SK-N-SH (cell line): ENCODE measurements at regions not wholly inside any gene's neighbourhood (a gene's known extent, or its start where the extent isn't known, plus 50 kb on each side); places are given as distances from the start of the nearest gene placed in this dataset.

ENCODE experiments used
- CTCF ChIA-PET: fragments of 300-600, 350-600 bp; formaldehyde crosslinking; extraction: SDS; loops from one replicate; lab custom pipeline; 2021; lab: Yijun Ruan, JAX
- POLR2A ChIA-PET: fragments of 350-600 bp; sonication (Branson Sonifier 250); formaldehyde crosslinking; extraction: SDS; loops from one replicate; lab custom pipeline; 2020; ENCODE audit warnings: antibody characterized with exemption, inconsistent platforms; lab: Yijun Ruan, JAX
- DNase-seq: peaks from one replicate; pipeline ENCODE4 v3.0.0; 2012
- H2AFZ ChIP-seq: fragments of 200-600 bp; sonication (generic); 2 replicates; pipeline ENCODE4 v1.8.1; 2016; ENCODE audit warnings: antibody characterized with exemption, mild to moderate bottlenecking, low read depth
- H3F3A ChIP-seq: fragments of 200-600 bp; sonication (generic); replicated peaks from 2 replicates; pipeline ENCODE3; 2016; ENCODE audit warnings: antibody characterized with exemption, mild to moderate bottlenecking; ENCODE audit not compliant: insufficient read depth
- H3K27ac ChIP-seq, 2 experiments: fragments of 200-500 bp in 1 of 2; fragments of 200-600 bp in 1 of 2; sonication (Bioruptor generic) in 1 of 2; sonication (generic), shearing (Covaris generic) in 1 of 2; 2 replicates each; pipeline versions ENCODE4 v1.5.1 to v1.6.1; 2014 to 2016; ENCODE audit warnings: low read depth in 2 of 2, inconsistent platforms in 1 of 2, low read length in 1 of 2, mild to moderate bottlenecking in 1 of 2, mixed read lengths in 1 of 2
- H3K27me3 ChIP-seq: fragments of 200-600 bp; sonication (generic), shearing (Covaris generic); 2 replicates; pipeline ENCODE4 v1.6.1; 2016; ENCODE audit warnings: mixed run types; ENCODE audit not compliant: insufficient read depth
- H3K36me3 ChIP-seq, 2 experiments: fragments of 200-500 bp in 1 of 2; fragments of 200-600 bp in 1 of 2; sonication (Bioruptor generic) in 1 of 2; sonication (generic) in 1 of 2; replicated peaks in 1 of 2; 2 replicates each; pipeline versions ENCODE3 to v1.5.1; 2014 to 2016; ENCODE audit warnings: low read length in 1 of 2, mild to moderate bottlenecking in 1 of 2; ENCODE audit not compliant: insufficient read depth in 2 of 2, control insufficient read depth in 1 of 2
- H3K4me1 ChIP-seq, 2 experiments: fragments of 200-500 bp in 1 of 2; fragments of 200-600 bp in 1 of 2; sonication (Bioruptor generic) in 1 of 2; sonication (generic), shearing (Covaris generic) in 1 of 2; 2 replicates each; pipeline versions ENCODE4 v1.5.1 to v1.6.1; 2014 to 2016; ENCODE audit warnings: low read depth in 1 of 2, low read length in 1 of 2, mixed run types in 1 of 2; ENCODE audit not compliant: insufficient read depth in 2 of 2, control insufficient read depth in 1 of 2
- H3K4me2 ChIP-seq: fragments of 200-600 bp; sonication (generic), shearing (Covaris generic); 2 replicates; pipeline ENCODE4 v1.6.1; 2017; ENCODE audit warnings: mixed run types
- H3K4me3 ChIP-seq, 2 experiments: fragments of 200-500 bp in 1 of 2; fragments of 200-600 bp in 1 of 2; sonication (Bioruptor generic) in 1 of 2; sonication (generic), shearing (Covaris generic) in 1 of 2; 2 replicates each; pipeline versions ENCODE4 v1.5.1 to v1.8.1; 2014 to 2016; ENCODE audit warnings: low read depth in 2 of 2, inconsistent platforms in 1 of 2, low read length in 1 of 2, mild to moderate bottlenecking in 1 of 2, mixed read lengths in 1 of 2, moderate library complexity in 1 of 2
- H3K79me2 ChIP-seq: fragments of 200-600 bp; sonication (generic); 2 replicates; pipeline ENCODE4 v1.8.1; 2017; ENCODE audit warnings: mild to moderate bottlenecking; ENCODE audit not compliant: insufficient read depth
- H3K9ac ChIP-seq: fragments of 200-600 bp; sonication (generic); 2 replicates; pipeline ENCODE4 v1.6.1; 2017; ENCODE audit warnings: mixed run types
- H3K9me2 ChIP-seq: fragments of 200-600 bp; sonication (generic); 2 replicates; pipeline ENCODE4 v1.6.1; 2017; ENCODE audit warnings: mixed run types
- H3K9me3 ChIP-seq: fragments of 200-600 bp; sonication (generic); 2 replicates; pipeline ENCODE4 v1.6.1; 2017; ENCODE audit warnings: mixed run types, mild to moderate bottlenecking, moderate library complexity
- H4K20me1 ChIP-seq: fragments of 200-600 bp; sonication (generic); 2 replicates; pipeline ENCODE4 v1.6.1; 2017; ENCODE audit warnings: mild to moderate bottlenecking, mixed run types; ENCODE audit not compliant: insufficient read depth
- CHD2 ChIP-seq: fragments of 150-350 bp; IDR thresholded peaks from 2 replicates; pipeline ENCODE4 v1.6.1; 2018; ENCODE audit warnings: low read length; ENCODE audit not compliant: partially characterized antibody
- ELF1 ChIP-seq: IDR thresholded peaks from 2 replicates; pipeline ENCODE4 v1.4.0; 2012
- EP300 ChIP-seq, 2 experiments: IDR thresholded peaks; 2 replicates each; pipeline versions ENCODE4 v1.4.0 to v1.6.1; 2012; ENCODE audit warnings: borderline replicate concordance in 1 of 2, low read depth in 1 of 2, low read length in 1 of 2
- EZH2phosphoT487 ChIP-seq: fragments of 200-600 bp; sonication (generic); IDR thresholded peaks from 2 replicates; pipeline ENCODE4 v1.6.1; 2017; ENCODE audit warnings: low read depth, mixed run types, mild to moderate bottlenecking, antibody characterized with exemption, moderate library complexity, borderline replicate concordance
- FOSL2 ChIP-seq: IDR thresholded peaks from 2 replicates; pipeline ENCODE4 v1.4.0; 2012; ENCODE audit warnings: low read depth, mild to moderate bottlenecking, moderate library complexity, borderline replicate concordance
- FOXJ3 ChIP-seq: sonication (generic); formaldehyde crosslinking; IDR thresholded peaks from 2 replicates; pipeline ENCODE4 v1.5.1; 2020; ENCODE audit warnings: mild to moderate bottlenecking, missing genetic modification reagents
- MEF2A ChIP-seq: IDR thresholded peaks from 2 replicates; pipeline ENCODE4 v1.4.0; 2012; ENCODE audit warnings: low read depth, borderline replicate concordance
- NFIC ChIP-seq: IDR thresholded peaks from 2 replicates; pipeline ENCODE4 v1.4.0; 2012; ENCODE audit warnings: borderline replicate concordance
- NRF1 ChIP-seq: IDR thresholded peaks from 2 replicates; pipeline ENCODE4 v1.6.1; 2012; ENCODE audit warnings: low read depth, mild to moderate bottlenecking, low read length
- RAD21 ChIP-seq: IDR thresholded peaks from 2 replicates; pipeline ENCODE4 v1.6.1; 2012; ENCODE audit warnings: mild to moderate bottlenecking, low read length
- SIN3A ChIP-seq: IDR thresholded peaks from 2 replicates; pipeline ENCODE4 v1.6.1; 2012; ENCODE audit warnings: low read depth, mild to moderate bottlenecking, low read length, moderate library complexity, borderline replicate concordance
- YY1 ChIP-seq: IDR thresholded peaks from 2 replicates; pipeline ENCODE4 v1.4.0; 2012; ENCODE audit warnings: low read depth, mild to moderate bottlenecking
- WGBS: methylation state at CpG from one replicate; pipeline ENCODE4 v1.1.6; 2017; ENCODE audit warnings: low lambda C conversion rate; 5-methylcytosine and 5-hydroxymethylcytosine counted together
- TF ChIP-seq, protein P1 (sequence below): fragments of 150-350 bp; IDR thresholded peaks from 2 replicates; pipeline ENCODE4 v1.6.1; 2017; ENCODE audit warnings: antibody characterized with exemption, low read length, low read depth, borderline replicate concordance
- TF ChIP-seq, protein P2 (sequence below): IDR thresholded peaks from 2 replicates; pipeline ENCODE4; 2012
- TF ChIP-seq, protein P3 (sequence below): IDR thresholded peaks from 2 replicates; pipeline ENCODE4 v1.4.0; 2012; ENCODE audit warnings: low read depth, borderline replicate concordance
- TF ChIP-seq, protein P4 (sequence below): fragments of 150-350 bp; IDR thresholded peaks from 2 replicates; pipeline ENCODE4 v1.6.1; 2016; ENCODE audit warnings: mild to moderate bottlenecking, low read depth, low read length
- TF ChIP-seq, protein P5 (sequence below): IDR thresholded peaks from 2 replicates; pipeline ENCODE4 v1.6.1; 2012; ENCODE audit warnings: mild to moderate bottlenecking, low read depth, low read length, moderate library complexity

DNA sequence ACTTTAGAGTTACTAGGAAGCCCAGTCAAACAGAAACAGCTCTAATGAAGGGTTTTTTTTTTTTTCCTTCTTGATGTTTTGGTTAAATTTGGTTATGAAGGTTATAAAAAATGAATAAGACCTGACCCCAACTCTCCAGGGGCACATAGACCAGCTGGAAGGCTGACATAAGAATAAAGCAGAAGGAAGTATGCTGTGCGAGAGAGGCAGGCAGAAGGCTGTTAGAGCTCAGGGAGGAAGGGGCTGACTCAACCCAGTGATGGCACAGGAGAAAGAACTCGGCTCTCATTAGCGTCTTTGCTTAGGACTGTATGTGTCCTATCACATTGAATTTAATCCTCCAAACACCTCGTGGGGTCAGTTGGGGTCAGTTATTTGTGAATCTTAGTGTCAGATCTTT lies 474.6 kb downstream of the PMP22 start (continued):
- no peak for TF ChIP-seq SIN3A
- TF ChIP-seq MEF2A, result no peak
- no peak for TF ChIP-seq NFIC
- no peak for TF ChIP-seq ELF1
- TF ChIP-seq EZH2phosphoT487, result no peak
- no peak for TF ChIP-seq YY1
- TF ChIP-seq, protein P1, sequence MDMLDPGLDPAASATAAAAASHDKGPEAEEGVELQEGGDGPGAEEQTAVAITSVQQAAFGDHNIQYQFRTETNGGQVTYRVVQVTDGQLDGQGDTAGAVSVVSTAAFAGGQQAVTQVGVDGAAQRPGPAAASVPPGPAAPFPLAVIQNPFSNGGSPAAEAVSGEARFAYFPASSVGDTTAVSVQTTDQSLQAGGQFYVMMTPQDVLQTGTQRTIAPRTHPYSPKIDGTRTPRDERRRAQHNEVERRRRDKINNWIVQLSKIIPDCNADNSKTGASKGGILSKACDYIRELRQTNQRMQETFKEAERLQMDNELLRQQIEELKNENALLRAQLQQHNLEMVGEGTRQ, result no peak

DNA sequence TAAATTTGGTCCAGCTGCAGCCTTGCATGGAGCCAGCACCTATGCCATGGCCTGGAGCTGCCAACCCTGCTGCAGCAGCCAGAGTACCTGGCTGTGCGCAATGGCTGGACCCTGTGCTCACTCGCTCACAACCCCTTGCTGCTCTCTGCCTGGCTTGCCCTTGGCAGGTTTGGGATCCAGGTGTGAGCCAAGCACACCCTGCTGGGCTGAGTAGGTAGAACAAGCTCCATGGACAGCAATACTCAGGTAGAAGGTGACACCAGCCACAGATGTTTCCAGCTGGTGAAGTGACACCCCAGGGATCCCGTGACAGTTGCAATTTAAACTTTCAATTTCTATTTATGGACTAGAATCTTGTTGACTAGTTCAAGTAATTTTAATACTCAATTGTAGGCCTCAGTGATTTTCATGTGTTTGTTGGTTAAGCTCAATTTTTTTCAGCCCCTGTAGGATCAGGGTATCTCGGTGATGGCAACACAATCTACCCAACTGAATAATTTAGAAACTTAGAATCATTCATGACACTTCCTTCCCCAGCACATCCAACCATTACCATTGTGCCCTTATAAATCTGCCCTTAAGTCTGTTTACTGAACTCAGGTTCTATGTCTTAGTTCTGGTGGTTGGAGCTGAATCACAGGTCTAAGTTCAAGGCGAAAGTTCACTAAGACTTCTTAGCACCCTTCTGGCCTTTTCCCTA lies 480.0 kb downstream of the PMP22 start:
- H3K4me3 ChIP-seq, result no peak overlapping the region
- H3K9me2 ChIP-seq, result no peaks in the 10 kb centered on the region
- CTCF ChIA-PET, result no interaction called here
- H3K4me1 ChIP-seq, result no peaks in the 10 kb centered on the region
- H3K27me3 ChIP-seq, result peaks cover 14% of the 10 kb centered on the region
- POLR2A ChIA-PET, result no interaction called here
- H2AFZ ChIP-seq, result no peak overlapping the region
- no peak for DNase-seq
- no peaks in the 10 kb centered on the region for H3K36me3 ChIP-seq
- no peaks in the 10 kb centered on the region for H3F3A ChIP-seq
- no peaks in the 10 kb centered on the region for H3K79me2 ChIP-seq
- H4K20me1 ChIP-seq, result no peaks in the 10 kb centered on the region
- H3K9me3 ChIP-seq, result no peaks in the 10 kb centered on the region
- WGBS, result 21% methylated on average over 5 of the region's 5 CpGs
- H3K9ac ChIP-seq, result no peak overlapping the region
- H3K27ac ChIP-seq, result no peak overlapping the region
- H3K4me2 ChIP-seq, result no peak overlapping the region
- TF ChIP-seq CHD2 (no peak), NRF1 (no peak)
- TF ChIP-seq, protein P2, sequence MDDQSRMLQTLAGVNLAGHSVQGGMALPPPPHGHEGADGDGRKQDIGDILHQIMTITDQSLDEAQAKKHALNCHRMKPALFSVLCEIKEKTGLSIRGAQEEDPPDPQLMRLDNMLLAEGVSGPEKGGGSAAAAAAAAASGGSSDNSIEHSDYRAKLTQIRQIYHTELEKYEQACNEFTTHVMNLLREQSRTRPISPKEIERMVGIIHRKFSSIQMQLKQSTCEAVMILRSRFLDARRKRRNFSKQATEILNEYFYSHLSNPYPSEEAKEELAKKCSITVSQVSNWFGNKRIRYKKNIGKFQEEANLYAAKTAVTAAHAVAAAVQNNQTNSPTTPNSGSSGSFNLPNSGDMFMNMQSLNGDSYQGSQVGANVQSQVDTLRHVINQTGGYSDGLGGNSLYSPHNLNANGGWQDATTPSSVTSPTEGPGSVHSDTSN, result no peak
- TF ChIP-seq, protein P3, sequence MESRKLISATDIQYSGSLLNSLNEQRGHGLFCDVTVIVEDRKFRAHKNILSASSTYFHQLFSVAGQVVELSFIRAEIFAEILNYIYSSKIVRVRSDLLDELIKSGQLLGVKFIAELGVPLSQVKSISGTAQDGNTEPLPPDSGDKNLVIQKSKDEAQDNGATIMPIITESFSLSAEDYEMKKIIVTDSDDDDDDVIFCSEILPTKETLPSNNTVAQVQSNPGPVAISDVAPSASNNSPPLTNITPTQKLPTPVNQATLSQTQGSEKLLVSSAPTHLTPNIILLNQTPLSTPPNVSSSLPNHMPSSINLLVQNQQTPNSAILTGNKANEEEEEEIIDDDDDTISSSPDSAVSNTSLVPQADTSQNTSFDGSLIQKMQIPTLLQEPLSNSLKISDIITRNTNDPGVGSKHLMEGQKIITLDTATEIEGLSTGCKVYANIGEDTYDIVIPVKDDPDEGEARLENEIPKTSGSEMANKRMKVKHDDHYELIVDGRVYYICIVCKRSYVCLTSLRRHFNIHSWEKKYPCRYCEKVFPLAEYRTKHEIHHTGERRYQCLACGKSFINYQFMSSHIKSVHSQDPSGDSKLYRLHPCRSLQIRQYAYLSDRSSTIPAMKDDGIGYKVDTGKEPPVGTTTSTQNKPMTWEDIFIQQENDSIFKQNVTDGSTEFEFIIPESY, result no peak

DNA sequence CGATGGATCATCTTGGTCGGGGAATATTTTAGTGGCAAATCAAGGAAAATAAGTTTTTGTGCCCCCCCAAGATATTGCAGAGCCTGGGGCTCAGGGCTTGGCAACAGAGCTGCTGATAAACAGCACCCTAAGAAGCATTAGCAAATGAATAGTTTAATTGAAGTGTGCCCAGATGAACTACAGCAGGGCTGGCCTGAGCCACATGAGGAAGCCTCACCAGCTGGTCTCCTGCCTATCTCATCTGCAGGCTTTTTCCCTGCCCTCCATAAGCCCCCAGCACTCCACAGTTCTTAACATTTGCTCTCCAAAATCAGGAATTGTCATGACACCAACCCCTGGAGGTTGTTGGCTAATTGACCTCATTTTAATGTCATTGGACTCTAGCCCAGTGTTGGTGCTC lies 480.2 kb downstream of the HS3ST3B1 start:
- H4K20me1 ChIP-seq, result no peaks in the 10 kb centered on the region
- no peaks in the 10 kb centered on the region for H3F3A ChIP-seq
- DNase-seq, result no peak
- no peaks in the 10 kb centered on the region for H3K36me3 ChIP-seq
- POLR2A ChIA-PET, result no interaction called here
- H3K9ac ChIP-seq, result no peak overlapping the region
- no peaks in the 10 kb centered on the region for H3K79me2 ChIP-seq
- 7% methylated on average over 2 of the region's 2 CpGs for WGBS
- H2AFZ ChIP-seq, result no peak overlapping the region
- peaks cover 14% of the 10 kb centered on the region; the same call in 1 of the 2 replicates for H3K27me3 ChIP-seq
- H3K4me1 ChIP-seq, result no peaks in the 10 kb centered on the region
- CTCF ChIA-PET, result no interaction called here
- H3K4me3 ChIP-seq, result no peak overlapping the region
- no peaks in the 10 kb centered on the region for H3K9me2 ChIP-seq
- H3K4me2 ChIP-seq, result no peak overlapping the region
- no peak overlapping the region for H3K27ac ChIP-seq
- H3K9me3 ChIP-seq, result no peaks in the 10 kb centered on the region
- TF ChIP-seq FOSL2, result no peak
- TF ChIP-seq FOXJ3 (CRISPR knock-in tag), result no peak
- TF ChIP-seq, protein P4, sequence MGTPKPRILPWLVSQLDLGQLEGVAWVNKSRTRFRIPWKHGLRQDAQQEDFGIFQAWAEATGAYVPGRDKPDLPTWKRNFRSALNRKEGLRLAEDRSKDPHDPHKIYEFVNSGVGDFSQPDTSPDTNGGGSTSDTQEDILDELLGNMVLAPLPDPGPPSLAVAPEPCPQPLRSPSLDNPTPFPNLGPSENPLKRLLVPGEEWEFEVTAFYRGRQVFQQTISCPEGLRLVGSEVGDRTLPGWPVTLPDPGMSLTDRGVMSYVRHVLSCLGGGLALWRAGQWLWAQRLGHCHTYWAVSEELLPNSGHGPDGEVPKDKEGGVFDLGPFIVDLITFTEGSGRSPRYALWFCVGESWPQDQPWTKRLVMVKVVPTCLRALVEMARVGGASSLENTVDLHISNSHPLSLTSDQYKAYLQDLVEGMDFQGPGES, result no peak
- no peak for TF ChIP-seq NFIC
- TF ChIP-seq, protein P5, sequence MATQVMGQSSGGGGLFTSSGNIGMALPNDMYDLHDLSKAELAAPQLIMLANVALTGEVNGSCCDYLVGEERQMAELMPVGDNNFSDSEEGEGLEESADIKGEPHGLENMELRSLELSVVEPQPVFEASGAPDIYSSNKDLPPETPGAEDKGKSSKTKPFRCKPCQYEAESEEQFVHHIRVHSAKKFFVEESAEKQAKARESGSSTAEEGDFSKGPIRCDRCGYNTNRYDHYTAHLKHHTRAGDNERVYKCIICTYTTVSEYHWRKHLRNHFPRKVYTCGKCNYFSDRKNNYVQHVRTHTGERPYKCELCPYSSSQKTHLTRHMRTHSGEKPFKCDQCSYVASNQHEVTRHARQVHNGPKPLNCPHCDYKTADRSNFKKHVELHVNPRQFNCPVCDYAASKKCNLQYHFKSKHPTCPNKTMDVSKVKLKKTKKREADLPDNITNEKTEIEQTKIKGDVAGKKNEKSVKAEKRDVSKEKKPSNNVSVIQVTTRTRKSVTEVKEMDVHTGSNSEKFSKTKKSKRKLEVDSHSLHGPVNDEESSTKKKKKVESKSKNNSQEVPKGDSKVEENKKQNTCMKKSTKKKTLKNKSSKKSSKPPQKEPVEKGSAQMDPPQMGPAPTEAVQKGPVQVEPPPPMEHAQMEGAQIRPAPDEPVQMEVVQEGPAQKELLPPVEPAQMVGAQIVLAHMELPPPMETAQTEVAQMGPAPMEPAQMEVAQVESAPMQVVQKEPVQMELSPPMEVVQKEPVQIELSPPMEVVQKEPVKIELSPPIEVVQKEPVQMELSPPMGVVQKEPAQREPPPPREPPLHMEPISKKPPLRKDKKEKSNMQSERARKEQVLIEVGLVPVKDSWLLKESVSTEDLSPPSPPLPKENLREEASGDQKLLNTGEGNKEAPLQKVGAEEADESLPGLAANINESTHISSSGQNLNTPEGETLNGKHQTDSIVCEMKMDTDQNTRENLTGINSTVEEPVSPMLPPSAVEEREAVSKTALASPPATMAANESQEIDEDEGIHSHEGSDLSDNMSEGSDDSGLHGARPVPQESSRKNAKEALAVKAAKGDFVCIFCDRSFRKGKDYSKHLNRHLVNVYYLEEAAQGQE, result no peak
- TF ChIP-seq EP300 (IDR thresholded peaks at IDR 0.05; ENCODE audit: borderline replicate concordance in 1 of 2, low read depth in 1 of 2, low read length in 1 of 2), result no peak
- no peak for TF ChIP-seq RAD21
- TF ChIP-seq MEF2A, result no peak
